ENCODE measurements at regions not wholly inside any gene's neighbourhood (a gene's known extent, or its start where the extent isn't known, plus 50 kb on each side); places are given as distances from the start of the nearest gene placed in this dataset.
A peak's percentile ranks its signal among the peaks of the same experiment; 100 is the strongest.

- peak; percentile 74 for DNase-seq (ENCODE audit: insufficient read length, low spot score, missing footprints)
- H3K4me2 ChIP-seq (ENCODE audit: insufficient read depth, low read length), result no peak overlapping the region
These were observed 134.1 kb upstream of the GLI2 start for GRCh38 chr2:120601566-120601965.

DNA sequence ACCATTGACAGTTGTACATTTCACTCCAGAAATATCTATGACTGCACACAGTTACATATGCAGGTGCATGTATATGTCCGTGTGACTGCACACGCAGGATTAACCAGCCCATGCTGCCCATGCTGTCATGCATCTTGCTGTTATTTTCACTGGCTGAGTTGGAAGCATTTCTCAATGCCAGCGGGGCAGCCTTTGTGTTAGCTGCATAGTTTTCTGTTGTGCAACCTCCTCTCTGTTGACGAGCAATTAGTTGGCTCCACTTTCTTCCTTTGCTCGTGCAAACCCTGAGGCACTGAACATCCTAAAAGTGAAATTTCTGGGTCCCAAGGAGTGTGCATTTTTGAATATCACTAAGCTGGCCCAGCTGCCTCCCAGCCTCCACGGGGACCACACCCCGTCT is 133.4 kb upstream of the GLI2 start:
- Histone ChIP-seq H4K20me1 (ENCODE audit: insufficient read depth, low read length) (no peaks in the 10 kb centered on the region), H3K79me2 (ENCODE audit: insufficient read depth, low read length) (no peaks in the 10 kb centered on the region), H3K4me2 (ENCODE audit: insufficient read depth, low read length) (no peak overlapping the region), H2AFZ (ENCODE audit: low read length) (no peak overlapping the region), H3K27me3 (ENCODE audit: insufficient read depth, low read length) (no peaks in the 10 kb centered on the region), H3K27ac (ENCODE audit: low read depth, low read length) (no peak overlapping the region), H3K4me3 (ENCODE audit: insufficient read depth, low read length) (no peak overlapping the region), H3K9me3 (ENCODE audit: low read depth, low read length) (no peaks in the 10 kb centered on the region), H3K4me1 (ENCODE audit: insufficient read depth, low read length) (peaks cover 6% of the 10 kb centered on the region), H3K36me3 (ENCODE audit: insufficient read depth, low read length) (no peaks in the 10 kb centered on the region)
- TF ChIP-seq, protein P1, sequence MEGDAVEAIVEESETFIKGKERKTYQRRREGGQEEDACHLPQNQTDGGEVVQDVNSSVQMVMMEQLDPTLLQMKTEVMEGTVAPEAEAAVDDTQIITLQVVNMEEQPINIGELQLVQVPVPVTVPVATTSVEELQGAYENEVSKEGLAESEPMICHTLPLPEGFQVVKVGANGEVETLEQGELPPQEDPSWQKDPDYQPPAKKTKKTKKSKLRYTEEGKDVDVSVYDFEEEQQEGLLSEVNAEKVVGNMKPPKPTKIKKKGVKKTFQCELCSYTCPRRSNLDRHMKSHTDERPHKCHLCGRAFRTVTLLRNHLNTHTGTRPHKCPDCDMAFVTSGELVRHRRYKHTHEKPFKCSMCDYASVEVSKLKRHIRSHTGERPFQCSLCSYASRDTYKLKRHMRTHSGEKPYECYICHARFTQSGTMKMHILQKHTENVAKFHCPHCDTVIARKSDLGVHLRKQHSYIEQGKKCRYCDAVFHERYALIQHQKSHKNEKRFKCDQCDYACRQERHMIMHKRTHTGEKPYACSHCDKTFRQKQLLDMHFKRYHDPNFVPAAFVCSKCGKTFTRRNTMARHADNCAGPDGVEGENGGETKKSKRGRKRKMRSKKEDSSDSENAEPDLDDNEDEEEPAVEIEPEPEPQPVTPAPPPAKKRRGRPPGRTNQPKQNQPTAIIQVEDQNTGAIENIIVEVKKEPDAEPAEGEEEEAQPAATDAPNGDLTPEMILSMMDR (IDR thresholded peaks at IDR 0.05; ENCODE audit: extremely low read depth, low read depth, low read length), result no peak
- peak; percentile 62 for DNase-seq (ENCODE audit: insufficient read length, low spot score, missing footprints)

More at GRCh38 chr2:120601566-120601965, 134.1 kb upstream of the GLI2 start:
- Histone ChIP-seq H3K27me3 (ENCODE audit: insufficient read depth, low read length) (no peaks in the 10 kb centered on the region), H3K27ac (ENCODE audit: low read depth, low read length) (no peak overlapping the region), H4K20me1 (ENCODE audit: insufficient read depth, low read length) (no peaks in the 10 kb centered on the region), H3K79me2 (ENCODE audit: insufficient read depth, low read length) (no peaks in the 10 kb centered on the region), H3K4me3 (ENCODE audit: insufficient read depth, low read length) (no peak overlapping the region), H2AFZ (ENCODE audit: low read length) (no peak overlapping the region), H3K4me1 (ENCODE audit: insufficient read depth, low read length) (peaks cover 12% of the 10 kb centered on the region), H3K36me3 (ENCODE audit: insufficient read depth, low read length) (no peaks in the 10 kb centered on the region), H3K9me3 (ENCODE audit: low read depth, low read length) (no peaks in the 10 kb centered on the region)
- TF ChIP-seq, protein P1 (IDR thresholded peaks at IDR 0.05; ENCODE audit: extremely low read depth, low read depth, low read length), result no peak

DNA sequence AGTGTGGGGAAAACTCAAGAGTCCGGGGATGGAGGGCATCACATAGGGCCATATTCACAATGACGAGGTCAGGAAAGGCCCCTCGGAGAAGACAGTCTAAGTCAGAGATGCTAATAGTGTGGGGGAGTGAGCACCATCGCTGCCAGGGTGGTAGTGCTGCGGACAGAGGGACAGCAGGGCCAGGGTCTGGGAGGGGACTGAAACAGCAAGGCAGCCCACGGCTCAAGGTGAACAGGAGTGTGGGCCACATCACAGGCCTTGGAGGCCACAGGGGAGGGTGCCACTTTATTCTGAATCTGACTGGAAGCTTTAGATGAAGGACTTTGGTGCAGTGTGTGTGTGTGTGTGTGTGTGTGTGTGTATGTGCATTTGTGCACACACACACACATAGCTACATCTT is 130.9 kb upstream of the GLI2 start:
- DNase-seq (ENCODE audit: insufficient read length, low spot score, missing footprints), result no peak
- no peaks in the 10 kb centered on the region for H3K4me1 ChIP-seq (ENCODE audit: insufficient read depth, low read length)
- TF ChIP-seq, protein P1 (IDR thresholded peaks at IDR 0.05; ENCODE audit: extremely low read depth, low read depth, low read length), result no peak
- H3K27ac ChIP-seq (ENCODE audit: low read depth, low read length), result no peak overlapping the region
- no peaks in the 10 kb centered on the region for H4K20me1 ChIP-seq (ENCODE audit: insufficient read depth, low read length)
- H3K4me2 ChIP-seq (ENCODE audit: insufficient read depth, low read length), result no peak overlapping the region
- no peaks in the 10 kb centered on the region for H3K9me3 ChIP-seq (ENCODE audit: low read depth, low read length)
- no peaks in the 10 kb centered on the region for H3K36me3 ChIP-seq (ENCODE audit: insufficient read depth, low read length)
- no peak overlapping the region for H2AFZ ChIP-seq (ENCODE audit: low read length)
- no peaks in the 10 kb centered on the region for H3K79me2 ChIP-seq (ENCODE audit: insufficient read depth, low read length)
- no peak overlapping the region for H3K4me3 ChIP-seq (ENCODE audit: insufficient read depth, low read length)
- no peaks in the 10 kb centered on the region for H3K27me3 ChIP-seq (ENCODE audit: insufficient read depth, low read length)

DNA sequence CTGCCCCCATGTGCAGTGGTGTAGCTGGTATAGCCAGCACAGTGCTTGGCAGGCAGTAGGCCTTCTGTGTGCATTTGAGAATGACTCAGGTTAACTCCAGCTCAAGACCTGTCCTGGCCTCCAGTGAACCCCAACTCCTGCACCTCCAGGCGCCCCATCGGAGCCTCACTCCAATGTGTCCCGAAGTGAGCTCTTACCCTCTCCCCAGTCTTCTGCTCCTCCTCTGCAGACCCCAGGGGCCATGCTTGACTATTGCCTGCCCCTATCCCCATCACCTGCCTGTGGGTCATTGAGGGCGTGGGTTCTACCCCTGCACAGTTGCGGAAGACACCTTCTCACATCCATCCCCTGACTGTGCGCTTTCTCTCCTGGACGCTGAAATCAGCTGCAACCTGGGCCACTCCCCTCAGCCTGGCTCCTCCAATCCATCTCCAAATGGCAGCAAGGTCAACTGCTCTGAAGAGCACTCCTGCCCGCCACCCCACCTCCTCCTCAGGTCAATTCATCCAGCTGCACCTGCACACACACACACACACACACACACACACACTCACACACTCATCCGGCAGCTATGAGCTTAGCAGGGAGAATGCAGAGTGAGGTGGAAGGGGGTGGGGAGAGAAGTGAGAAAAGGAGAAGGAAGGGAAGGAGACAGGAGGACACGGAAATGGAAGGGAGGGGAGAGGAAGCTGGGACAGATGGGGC is 130.3 kb upstream of the GLI2 start:
- Histone ChIP-seq H3K36me3 (ENCODE audit: insufficient read depth, low read length) (no peaks in the 10 kb centered on the region), H2AFZ (ENCODE audit: low read length) (no peak overlapping the region), H3K79me2 (ENCODE audit: insufficient read depth, low read length) (no peaks in the 10 kb centered on the region), H3K4me3 (ENCODE audit: insufficient read depth, low read length) (no peak overlapping the region), H3K9me3 (ENCODE audit: low read depth, low read length) (no peaks in the 10 kb centered on the region), H3K4me2 (ENCODE audit: insufficient read depth, low read length) (no peak overlapping the region), H3K4me1 (ENCODE audit: insufficient read depth, low read length) (no peaks in the 10 kb centered on the region), H3K27ac (ENCODE audit: low read depth, low read length) (no peak overlapping the region), H3K27me3 (ENCODE audit: insufficient read depth, low read length) (no peaks in the 10 kb centered on the region), H4K20me1 (ENCODE audit: insufficient read depth, low read length) (no peaks in the 10 kb centered on the region)
- TF ChIP-seq, protein P1 (IDR thresholded peaks at IDR 0.05; ENCODE audit: extremely low read depth, low read depth, low read length), result no peak
- peak; percentile 77 for DNase-seq (ENCODE audit: insufficient read length, low spot score, missing footprints)
